DMS 273 (cell line): ENCODE measurements at regions not wholly inside any gene's neighbourhood (a gene's known extent, or its start where the extent isn't known, plus 50 kb on each side); places are given as distances from the start of the nearest gene placed in this dataset.
"Not testable (repeated sequence)": the region's sequence is repeated elsewhere in the genome, so short reads cannot be mapped to it uniquely, and the experiment has no call there.

Experiments
- DNase-seq: peaks from one replicate; lab custom pipeline; 2025; ENCODE audit not compliant: unreplicated experiment; lab: John Stamatoyannopoulos, UW

GRCh38 chr10:84845628-84846261, 517.4 kb downstream of the CCSER2 start:
- DNase-seq, result peak; percentile 66

GRCh38 chr10:84846658-84847316, 518.4 kb downstream of the CCSER2 start:
- peak; percentile 10 for DNase-seq

GRCh38 chr10:84848967-84849366, 520.6 kb downstream of the CCSER2 start:
- DNase-seq, result no peak

DNA sequence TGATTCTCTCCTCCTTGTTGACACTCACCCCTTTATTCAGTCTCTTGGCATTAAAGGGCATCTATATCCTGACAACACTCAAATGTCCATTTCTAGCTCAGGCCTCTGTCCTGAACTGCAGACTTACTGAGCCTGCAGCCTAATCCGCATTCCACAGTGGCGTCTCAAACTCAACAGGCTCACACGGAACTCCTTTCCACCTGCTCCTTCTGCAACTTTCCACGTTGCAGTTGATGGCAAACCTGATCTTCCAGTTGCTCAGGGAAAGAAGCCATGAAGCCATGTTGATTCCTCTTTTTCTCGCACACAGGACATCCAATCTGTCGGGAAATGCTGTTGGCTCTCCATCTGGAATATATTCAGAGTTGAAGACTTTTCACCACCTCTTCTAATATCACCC, 522.4 kb downstream of the CCSER2 start:
- DNase-seq, result no peak

DNA sequence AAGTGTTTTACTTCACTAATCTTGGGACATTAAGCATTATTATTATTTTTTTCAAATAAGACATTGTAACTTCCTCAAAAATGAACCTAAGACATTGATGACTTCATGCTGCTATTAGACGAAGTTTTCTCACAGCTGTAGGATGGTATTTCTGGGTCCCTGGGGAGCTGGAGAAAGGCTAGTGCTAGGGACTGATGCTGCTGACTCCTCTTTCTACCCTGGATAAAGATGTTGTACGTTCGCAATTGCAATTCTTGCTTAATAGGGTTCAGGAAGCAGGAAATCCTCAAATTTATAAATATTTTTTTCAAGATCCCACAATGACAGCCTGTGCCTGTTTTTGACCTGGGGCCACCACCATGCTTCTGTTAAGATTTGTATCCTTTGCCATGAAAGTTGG, 526.0 kb downstream of the CCSER2 start:
- DNase-seq, result no peak

GRCh38 chr10:84860855-84861254, 532.5 kb downstream of the CCSER2 start:
- no peak for DNase-seq

- DNase-seq, result no peak
Measured at GRCh38 chr10:84862551-84862950, 534.2 kb downstream of the CCSER2 start.

GRCh38 chr10:84863675-84864074, 535.3 kb downstream of the CCSER2 start:
- DNase-seq, result no peak

- DNase-seq, result no peak
Measured at GRCh38 chr10:84876116-84876999, 548.0 kb downstream of the CCSER2 start.

GRCh38 chr10:84879991-84880390, 551.6 kb downstream of the CCSER2 start:
- DNase-seq, result no peak

DNA sequence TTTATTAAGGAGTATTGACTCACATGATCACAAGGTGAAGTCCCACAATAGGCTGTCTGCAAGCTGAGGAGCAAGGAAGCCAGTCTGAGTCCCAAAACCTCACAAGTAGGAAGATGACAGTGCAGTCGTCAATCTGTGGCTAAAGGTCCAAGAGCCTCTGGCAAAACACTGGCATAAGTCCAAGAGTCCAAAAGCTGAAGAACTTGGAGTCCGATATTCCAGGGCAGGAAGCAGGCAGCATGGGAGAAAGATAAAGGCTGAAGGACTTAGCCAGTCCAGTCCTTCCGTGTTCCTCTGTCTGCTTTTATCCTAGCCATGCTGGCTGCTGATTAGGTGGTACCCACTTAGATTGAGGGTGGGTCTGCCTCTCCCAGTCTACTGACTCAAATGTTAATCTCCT, 553.3 kb downstream of the CCSER2 start:
- DNase-seq, result not testable (repeated sequence)

GRCh38 chr10:84890706-84891105, 562.3 kb downstream of the CCSER2 start:
- no peak for DNase-seq

- DNase-seq, result no peak
Measured at GRCh38 chr10:84891631-84892030, 563.2 kb downstream of the CCSER2 start.

- DNase-seq, result no peak
Measured at GRCh38 chr10:84895541-84895940, 567.2 kb downstream of the CCSER2 start.

GRCh38 chr10:84896909-84897308, 568.5 kb downstream of the CCSER2 start:
- DNase-seq, result no peak

GRCh38 chr10:84899268-84899667, 570.9 kb downstream of the CCSER2 start:
- DNase-seq, result no peak

DNA sequence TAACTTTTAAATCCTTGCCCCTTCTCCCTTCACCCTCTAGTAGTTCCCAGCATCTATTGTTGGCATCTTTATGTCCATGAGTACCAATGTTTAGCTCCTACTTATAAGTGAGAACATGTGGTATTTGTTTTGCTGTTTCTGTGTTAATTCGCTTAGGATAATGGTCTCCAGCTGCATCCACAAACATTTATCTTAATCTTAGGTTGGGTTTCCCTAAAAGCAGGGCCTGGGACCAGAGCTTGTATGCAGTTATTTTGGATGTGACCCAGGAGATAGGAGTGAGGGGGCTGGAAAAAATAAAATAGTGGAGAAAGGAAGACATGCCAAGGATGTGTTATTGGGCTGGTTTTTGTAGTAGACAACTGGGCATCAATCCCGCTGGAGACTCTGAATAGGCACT, 571.8 kb downstream of the CCSER2 start:
- no peak for DNase-seq

- no peak for DNase-seq
Measured at GRCh38 chr10:84901885-84902284, 573.5 kb downstream of the CCSER2 start.

DNA sequence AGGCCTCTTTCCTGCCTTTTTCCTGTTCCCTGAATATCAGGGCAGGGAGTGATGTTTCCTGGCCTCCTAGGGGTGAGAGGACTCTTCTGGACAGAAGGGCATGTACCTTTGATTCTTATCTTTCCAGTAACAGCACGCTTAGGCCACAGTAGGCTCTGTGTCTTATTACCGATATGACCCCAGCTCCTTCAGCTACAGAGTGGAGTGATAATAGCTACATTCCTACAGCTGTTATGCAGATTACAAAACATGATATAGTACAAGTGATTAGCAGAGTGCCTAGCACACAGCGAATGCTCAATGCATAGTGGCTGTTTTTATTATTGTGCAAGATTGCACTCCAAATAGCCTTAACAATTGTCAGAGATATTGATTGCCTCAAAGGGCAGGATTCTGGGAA, 574.2 kb downstream of the CCSER2 start:
- DNase-seq, result no peak

- DNase-seq, result no peak
Measured at GRCh38 chr10:84903320-84903719, 574.9 kb downstream of the CCSER2 start.

- no peak for DNase-seq
Measured at GRCh38 chr10:84907461-84908009, 579.1 kb downstream of the CCSER2 start.

DNA sequence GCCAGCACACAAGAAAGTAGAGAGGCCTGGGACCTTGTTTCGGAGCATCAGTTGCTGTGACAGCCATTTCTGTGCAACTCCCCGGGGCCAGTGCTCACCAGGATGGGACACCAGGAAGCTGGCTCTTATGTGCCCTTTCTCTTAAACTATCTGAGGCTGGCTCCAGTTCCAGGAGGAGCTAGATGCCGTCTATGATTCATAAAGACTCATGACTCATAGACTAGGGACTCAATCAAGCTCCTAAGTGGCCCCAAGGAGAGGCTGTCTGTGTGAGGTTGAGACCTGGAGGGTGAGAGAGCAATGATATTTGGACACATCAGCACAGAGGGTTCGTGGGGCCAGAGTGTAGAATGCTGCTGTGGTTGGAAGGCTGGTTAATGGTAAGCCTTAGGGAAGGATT, 580.1 kb downstream of the CCSER2 start:
- no peak for DNase-seq
